NT2/D1 (cell line): ENCODE measurements at regions not wholly inside any gene's neighbourhood (a gene's known extent, or its start where the extent isn't known, plus 50 kb on each side); places are given as distances from the start of the nearest gene placed in this dataset.

Experiments
- SUZ12 ChIP-seq: IDR thresholded peaks from 2 replicates; pipeline ENCODE4 v1.6.1; 2011; ENCODE audit not compliant: insufficient read length, insufficient read depth; ENCODE audit errors: extremely low read depth
- YY1 ChIP-seq: IDR thresholded peaks from 2 replicates; pipeline ENCODE4 v1.6.1; 2011; ENCODE audit not compliant: insufficient read length, insufficient read depth
- ZNF274 ChIP-seq: IDR thresholded peaks from 2 replicates; pipeline ENCODE4 v1.6.1; 2011; ENCODE audit warnings: mild to moderate bottlenecking, low read depth, low read length

GRCh38 chr20:57881466-57882385 lies 171.9 kb upstream of the PMEPA1 start:
- TF ChIP-seq YY1 (no peak), ZNF274 (no peak), SUZ12 (no peak)
